ENCODE measurements at regions not wholly inside any gene's neighbourhood (a gene's known extent, or its start where the extent isn't known, plus 50 kb on each side); places are given as distances from the start of the nearest gene placed in this dataset.

DNA sequence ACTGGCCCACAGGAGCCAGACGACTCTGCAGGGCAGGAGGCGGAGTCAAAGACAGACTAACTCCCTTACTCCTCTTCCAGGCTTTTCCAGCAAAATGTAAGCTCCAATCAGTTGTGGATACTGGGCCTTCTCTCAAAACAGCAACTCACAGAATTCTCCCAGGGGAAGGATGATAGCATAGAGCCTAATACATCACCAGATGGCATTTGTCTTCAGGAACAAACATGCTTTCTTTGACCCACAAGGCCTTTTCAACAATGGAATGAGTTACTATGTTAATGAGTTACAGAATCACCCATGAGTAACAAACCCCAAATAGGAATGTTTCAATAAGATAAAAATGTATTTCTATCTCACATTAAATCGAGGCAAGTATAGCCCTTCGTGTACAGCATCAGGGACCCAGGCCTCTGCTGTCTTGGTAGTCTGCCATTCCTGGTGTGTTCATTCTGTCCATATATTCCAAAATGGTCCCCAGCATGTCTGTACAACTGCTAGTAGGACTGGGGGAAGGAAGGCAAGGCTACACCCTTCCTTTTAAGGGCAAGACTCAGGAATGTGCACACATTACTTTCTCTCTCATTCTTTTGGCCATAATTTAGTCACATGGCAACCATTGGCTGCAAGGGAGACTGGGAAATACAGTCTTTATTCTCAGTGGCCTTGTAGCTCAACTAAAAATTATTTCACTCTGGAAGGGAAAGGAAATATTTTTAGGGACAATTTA, 76.4 kb downstream of the BOD1L2 start:
- Histone ChIP-seq H3K36me3 (no peaks in the 10 kb centered on the region), H3K9me3 (no peaks in the 10 kb centered on the region)
- intact Hi-C loops (cut with DNase I): no loop called here

DNA sequence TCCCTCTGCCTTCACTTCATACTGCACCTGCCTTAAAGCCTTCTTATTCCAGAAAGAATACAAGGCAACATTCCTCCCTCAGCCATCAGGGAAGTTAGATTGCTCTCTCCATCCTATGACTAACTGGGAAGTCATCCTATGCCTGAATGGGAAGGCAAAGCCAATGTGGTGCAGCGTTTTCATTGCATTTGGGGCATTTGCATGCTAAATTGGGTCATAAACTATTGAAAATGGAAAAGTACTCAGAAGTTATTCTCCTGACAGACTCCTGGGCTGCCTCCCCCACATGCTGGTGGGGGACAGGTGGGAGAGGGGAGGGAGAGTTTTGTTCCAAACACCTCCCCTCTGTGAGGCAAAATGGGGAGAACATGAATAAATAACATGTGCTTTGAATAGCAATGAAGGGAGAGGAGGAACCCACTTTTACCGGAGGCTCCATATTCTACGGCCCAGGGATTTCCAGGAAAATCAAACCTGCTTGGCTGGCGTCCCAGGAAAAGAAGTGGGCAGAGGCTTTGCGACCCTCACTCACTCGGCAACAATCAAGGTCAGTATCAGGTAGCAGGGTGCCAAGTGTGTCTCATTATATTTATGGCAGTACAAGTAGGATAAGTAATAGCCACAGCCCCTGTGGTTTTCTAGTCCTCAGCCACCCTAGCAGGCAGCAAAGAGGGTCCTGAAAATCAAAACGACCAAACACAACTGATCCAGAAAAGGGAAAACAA, 84.1 kb downstream of the BOD1L2 start:
- Histone ChIP-seq H3K9me3 (no peaks in the 10 kb centered on the region), H3K9ac (ENCODE audit: low read depth in 2 of 2, low read length in 2 of 2) (no peak overlapping the region), H3K27ac (no peak overlapping the region), H3K4me1 (no peaks in the 10 kb centered on the region), H3K4me3 (no peak overlapping the region), H3K27me3 (no peaks in the 10 kb centered on the region), H3K36me3 (no peaks in the 10 kb centered on the region)
- intact Hi-C loops (cut with DNase I): no loop called here
- TF ChIP-seq, protein P1, sequence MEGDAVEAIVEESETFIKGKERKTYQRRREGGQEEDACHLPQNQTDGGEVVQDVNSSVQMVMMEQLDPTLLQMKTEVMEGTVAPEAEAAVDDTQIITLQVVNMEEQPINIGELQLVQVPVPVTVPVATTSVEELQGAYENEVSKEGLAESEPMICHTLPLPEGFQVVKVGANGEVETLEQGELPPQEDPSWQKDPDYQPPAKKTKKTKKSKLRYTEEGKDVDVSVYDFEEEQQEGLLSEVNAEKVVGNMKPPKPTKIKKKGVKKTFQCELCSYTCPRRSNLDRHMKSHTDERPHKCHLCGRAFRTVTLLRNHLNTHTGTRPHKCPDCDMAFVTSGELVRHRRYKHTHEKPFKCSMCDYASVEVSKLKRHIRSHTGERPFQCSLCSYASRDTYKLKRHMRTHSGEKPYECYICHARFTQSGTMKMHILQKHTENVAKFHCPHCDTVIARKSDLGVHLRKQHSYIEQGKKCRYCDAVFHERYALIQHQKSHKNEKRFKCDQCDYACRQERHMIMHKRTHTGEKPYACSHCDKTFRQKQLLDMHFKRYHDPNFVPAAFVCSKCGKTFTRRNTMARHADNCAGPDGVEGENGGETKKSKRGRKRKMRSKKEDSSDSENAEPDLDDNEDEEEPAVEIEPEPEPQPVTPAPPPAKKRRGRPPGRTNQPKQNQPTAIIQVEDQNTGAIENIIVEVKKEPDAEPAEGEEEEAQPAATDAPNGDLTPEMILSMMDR (IDR thresholded peaks at IDR 0.05): no peak
- DNase-seq: no peak

More for the DNA sequence above, 76.4 kb downstream of the BOD1L2 start:
- no peak overlapping the region for H3K9ac ChIP-seq (ENCODE audit: low read depth in 2 of 2, low read length in 2 of 2)
- no peaks in the 10 kb centered on the region for H3K4me1 ChIP-seq
- TF ChIP-seq, protein P1 (IDR thresholded peaks at IDR 0.05): no peak
- no peak overlapping the region for H3K27ac ChIP-seq
- H3K4me3 ChIP-seq: no peak overlapping the region
- DNase-seq: no peak
- no peaks in the 10 kb centered on the region for H3K27me3 ChIP-seq

DNA sequence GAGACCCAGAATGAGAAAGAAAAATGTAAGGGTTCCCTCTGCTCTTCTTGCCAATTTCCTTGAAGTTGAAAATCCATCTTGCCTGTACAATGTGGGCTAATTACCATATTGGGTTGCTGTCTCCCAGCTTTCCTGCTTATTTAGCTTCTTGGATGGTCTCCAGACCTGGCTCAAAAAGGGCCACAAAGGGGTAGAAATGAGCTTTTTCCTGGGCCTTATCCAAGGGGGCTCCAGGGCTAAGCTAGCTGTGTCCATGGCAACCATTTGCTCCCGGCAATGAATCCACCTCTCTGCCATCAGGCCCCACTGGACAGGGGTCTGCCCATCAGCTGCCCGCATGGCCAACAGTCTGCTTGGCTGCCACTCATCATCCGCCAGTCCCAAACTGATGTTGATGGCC, 85.0 kb downstream of the BOD1L2 start:
- H3K4me1 ChIP-seq: no peaks in the 10 kb centered on the region
- intact Hi-C loops (cut with DNase I): no loop called here
- DNase-seq: no peak
- no peaks in the 10 kb centered on the region for H3K36me3 ChIP-seq
- no peak overlapping the region for H3K4me3 ChIP-seq
- TF ChIP-seq, protein P1 (IDR thresholded peaks at IDR 0.05): no peak
- H3K9me3 ChIP-seq: no peaks in the 10 kb centered on the region
- no peak overlapping the region for H3K9ac ChIP-seq (ENCODE audit: low read depth in 2 of 2, low read length in 2 of 2)
- H3K27me3 ChIP-seq: no peaks in the 10 kb centered on the region
- no peak overlapping the region for H3K27ac ChIP-seq

DNA sequence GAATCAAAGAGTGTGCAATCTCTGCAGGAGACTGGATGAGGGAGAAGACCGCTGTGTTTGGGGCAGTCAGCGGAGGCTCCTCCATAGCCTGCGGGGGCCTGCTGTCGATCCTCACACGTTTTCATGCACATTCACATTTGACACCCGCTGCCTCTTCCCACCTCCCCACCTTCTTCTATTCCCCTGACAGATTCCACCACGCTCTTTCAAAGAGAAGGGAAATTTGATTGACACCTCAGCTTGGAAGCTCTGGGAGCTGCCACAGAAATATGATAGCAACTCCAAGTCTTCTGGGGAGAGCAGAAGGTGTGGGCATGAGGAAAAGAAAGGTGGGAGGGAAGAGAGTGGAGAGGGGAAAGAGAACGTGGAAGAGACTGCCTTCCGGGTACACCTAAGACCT, 87.5 kb downstream of the BOD1L2 start:
- no peak for DNase-seq
- Histone ChIP-seq H3K27ac (no peak overlapping the region), H3K4me3 (no peak overlapping the region), H3K36me3 (no peaks in the 10 kb centered on the region), H3K9me3 (no peaks in the 10 kb centered on the region), H3K27me3 (no peaks in the 10 kb centered on the region), H3K9ac (ENCODE audit: low read depth in 2 of 2, low read length in 2 of 2) (no peak overlapping the region), H3K4me1 (no peaks in the 10 kb centered on the region)
- TF ChIP-seq, protein P1 (IDR thresholded peaks at IDR 0.05): no peak
- intact Hi-C loops (cut with DNase I): no loop called here

DNA sequence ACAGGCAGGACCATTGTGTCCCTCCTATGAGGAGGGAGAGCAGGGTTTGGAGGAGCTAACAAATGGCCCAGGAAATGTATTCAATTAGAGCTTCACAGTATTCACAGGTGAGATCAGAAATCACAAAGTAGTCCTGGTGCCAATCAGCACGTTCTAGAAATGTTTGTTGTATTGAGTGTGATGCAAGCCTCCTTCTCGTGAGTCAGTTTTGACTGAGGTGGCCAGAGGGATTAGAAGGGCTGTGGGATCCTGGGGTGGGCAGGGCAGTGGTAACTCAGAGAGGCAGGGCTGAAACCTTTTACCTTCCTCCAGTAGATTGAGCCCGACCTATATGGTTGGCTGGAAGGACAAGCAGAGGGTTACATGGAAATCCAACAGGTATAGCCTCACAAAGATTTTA, 95.0 kb downstream of the BOD1L2 start:
- TF ChIP-seq, protein P1 (IDR thresholded peaks at IDR 0.05): no peak
- Histone ChIP-seq H3K27ac (no peak overlapping the region), H3K4me1 (no peaks in the 10 kb centered on the region), H3K9me3 (no peaks in the 10 kb centered on the region), H3K36me3 (no peaks in the 10 kb centered on the region), H3K9ac (ENCODE audit: low read depth in 2 of 2, low read length in 2 of 2) (no peak overlapping the region), H3K4me3 (no peak overlapping the region), H3K27me3 (no peaks in the 10 kb centered on the region)
- DNase-seq: no peak
- intact Hi-C loops (cut with DNase I): no loop called here

All from colonic mucosa (tissue), 4 donors.